DND-41 (cell line): ENCODE measurements at regions not wholly inside any gene's neighbourhood (a gene's known extent, or its start where the extent isn't known, plus 50 kb on each side); places are given as distances from the start of the nearest gene placed in this dataset.

ENCODE experiments used
- ATAC-seq: fragments of 200-7000 bp; cut with Tn5 transposase; 3 replicates; pipeline ENCODE4 v1.9.1; 2021; ENCODE audit warnings: low read depth; ENCODE audit not compliant: insufficient read depth
- DNase-seq: peaks from one replicate; pipeline ENCODE4 v3.0.0-alpha.2; 2020
- H2AFZ ChIP-seq: 2 replicates; pipeline ENCODE4 v1.6.0; 2012; ENCODE audit warnings: low read depth, low read length
- H3K27ac ChIP-seq: 2 replicates; pipeline ENCODE4 v1.5.1; 2012; ENCODE audit warnings: low read length, inconsistent platforms
- H3K27me3 ChIP-seq: fragments of 200-600 bp; sonication (generic); 2 replicates; pipeline ENCODE4 v1.6.0; 2012; ENCODE audit warnings: low read length, mild to moderate bottlenecking, inconsistent platforms; ENCODE audit not compliant: insufficient read depth, poor library complexity
- H3K36me3 ChIP-seq: 2 replicates; pipeline ENCODE4 v1.5.1; 2012; ENCODE audit warnings: low read length, inconsistent platforms; ENCODE audit not compliant: insufficient read depth
- H3K4me1 ChIP-seq: 2 replicates; pipeline ENCODE4 v1.5.1; 2012; ENCODE audit warnings: mild to moderate bottlenecking, low read length; ENCODE audit not compliant: insufficient read depth
- H3K4me2 ChIP-seq: 2 replicates; pipeline ENCODE4 v1.6.0; 2012; ENCODE audit warnings: mild to moderate bottlenecking, moderate library complexity, low read length, inconsistent platforms; ENCODE audit not compliant: insufficient read depth
- H3K4me3 ChIP-seq, 2 experiments: fragments of 200-600 bp in 1 of 2; shearing (Covaris generic) in 1 of 2; 2 replicates each; pipeline ENCODE4 v1.5.1; 2012 to 2016; ENCODE audit warnings: inconsistent platforms in 2 of 2, low read length in 2 of 2, mild to moderate bottlenecking in 2 of 2, low read depth in 1 of 2, moderate library complexity in 1 of 2
- H3K79me2 ChIP-seq: 2 replicates; pipeline ENCODE4 v1.6.0; 2012; ENCODE audit warnings: low read length, inconsistent platforms; ENCODE audit not compliant: insufficient read depth
- H3K9ac ChIP-seq: 2 replicates; pipeline ENCODE4 v1.6.0; 2012; ENCODE audit warnings: low read depth, mild to moderate bottlenecking, inconsistent platforms, low read length, moderate library complexity
- H3K9me3 ChIP-seq: 2 replicates; pipeline ENCODE4 v1.5.1; 2012; ENCODE audit warnings: low read length, moderate library complexity, mild to moderate bottlenecking, inconsistent platforms; ENCODE audit not compliant: insufficient read depth, severe bottlenecking
- H4K20me1 ChIP-seq: 2 replicates; pipeline ENCODE4 v1.6.0; 2012; ENCODE audit warnings: low read length; ENCODE audit not compliant: insufficient read depth
- CTCF ChIP-seq: IDR thresholded peaks from 2 replicates; pipeline ENCODE4 v1.5.1; 2012; ENCODE audit warnings: borderline replicate concordance, low read length, moderate library complexity, mild to moderate bottlenecking; ENCODE audit not compliant: poor library complexity, severe bottlenecking; ENCODE audit errors: extremely low read depth
- EZH2 ChIP-seq: IDR thresholded peaks from 3 replicates; pipeline ENCODE4 v1.6.1; 2012; ENCODE audit warnings: borderline replicate concordance, low read depth, mild to moderate bottlenecking, moderate library complexity, low read length, inconsistent platforms; ENCODE audit not compliant: severe bottlenecking

GRCh38 chr22:47392054-47392347 is 629.6 kb downstream of the TBC1D22A start:
- H3K4me3 ChIP-seq, result no peak overlapping the region
- no peak for ATAC-seq
- H3K9ac ChIP-seq, result no peak overlapping the region
- H3K79me2 ChIP-seq, result no peaks in the 10 kb centered on the region
- no peaks in the 10 kb centered on the region for H3K27me3 ChIP-seq
- DNase-seq, result no peak
- H3K4me1 ChIP-seq, result no peaks in the 10 kb centered on the region
- H2AFZ ChIP-seq, result no peak overlapping the region
- H3K27ac ChIP-seq, result no peak overlapping the region
- H4K20me1 ChIP-seq, result peaks cover 6% of the 10 kb centered on the region; the same call in 1 of the 2 replicates
- no peaks in the 10 kb centered on the region for H3K9me3 ChIP-seq
- H3K4me2 ChIP-seq, result no peak overlapping the region
- no peak for TF ChIP-seq CTCF
- H3K36me3 ChIP-seq, result no peaks in the 10 kb centered on the region

GRCh38 chr22:47391169-47392053 is 629.0 kb downstream of the TBC1D22A start:
- no peaks in the 10 kb centered on the region for H3K4me1 ChIP-seq
- ATAC-seq (no peak), DNase-seq (no peak)
- no peaks in the 10 kb centered on the region for H3K27me3 ChIP-seq
- H4K20me1 ChIP-seq, result peaks cover 6% of the 10 kb centered on the region; the same call in 1 of the 2 replicates
- no peaks in the 10 kb centered on the region for H3K9me3 ChIP-seq
- no peaks in the 10 kb centered on the region for H3K79me2 ChIP-seq
- H2AFZ ChIP-seq, result no peak overlapping the region
- TF ChIP-seq CTCF (no peak), EZH2 (no peak)
- H3K9ac ChIP-seq, result no peak overlapping the region
- H3K4me2 ChIP-seq, result no peak overlapping the region
- H3K27ac ChIP-seq, result no peak overlapping the region
- H3K4me3 ChIP-seq, result no peak overlapping the region
- no peaks in the 10 kb centered on the region for H3K36me3 ChIP-seq

DNA sequence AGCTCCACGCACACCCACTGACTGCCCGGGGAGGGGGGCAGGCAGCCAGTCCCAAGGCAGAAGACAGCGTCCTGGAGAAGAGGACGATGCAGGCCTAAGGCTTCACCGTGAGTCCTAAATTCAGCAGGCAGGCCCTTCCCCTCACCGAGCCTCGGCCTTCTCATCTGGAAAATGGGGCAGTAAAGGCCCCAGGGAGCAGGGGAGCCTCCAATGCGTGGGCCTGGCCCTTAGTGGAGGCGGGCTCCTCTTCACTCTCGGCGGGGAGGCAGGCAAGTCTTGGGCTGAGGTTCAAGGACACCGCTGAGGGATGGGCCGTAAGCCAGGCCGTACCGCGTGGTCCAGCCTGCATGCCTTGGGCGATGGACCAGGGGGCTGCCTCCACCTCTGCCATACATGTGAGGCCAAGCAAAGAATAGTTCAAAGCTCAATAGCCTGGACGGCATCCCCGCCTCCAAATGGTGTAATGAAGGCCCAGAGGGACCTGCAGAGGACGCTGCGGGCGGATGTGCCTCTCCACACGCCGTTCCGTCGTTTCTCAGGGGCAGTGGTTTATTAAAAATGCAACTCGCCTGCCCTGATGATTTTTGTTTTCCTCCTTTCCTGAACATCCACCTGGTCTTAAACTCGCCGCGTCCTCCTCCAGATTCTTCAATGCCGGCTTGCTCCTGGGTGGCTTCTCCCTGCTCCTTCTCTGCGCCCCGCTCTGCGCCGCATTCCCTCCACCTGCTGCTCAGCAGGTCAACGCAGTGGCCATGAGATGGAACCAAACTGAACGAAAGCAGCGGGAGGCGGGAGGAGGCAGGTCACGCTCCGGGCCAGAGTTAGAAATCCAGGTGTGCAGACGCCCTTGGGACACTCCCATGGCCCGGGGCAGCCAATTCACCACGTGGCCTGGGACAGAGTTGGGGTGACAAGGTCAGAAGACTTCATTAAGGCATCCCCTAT is 627.8 kb downstream of the TBC1D22A start:
- no peak overlapping the region for H3K4me3 ChIP-seq
- no peak overlapping the region for H3K27ac ChIP-seq
- ATAC-seq, result no peak
- peaks cover 2% of the 10 kb centered on the region for H3K27me3 ChIP-seq
- TF ChIP-seq CTCF (no peak), EZH2 (no peak)
- no peak overlapping the region for H2AFZ ChIP-seq
- H3K4me1 ChIP-seq, result no peaks in the 10 kb centered on the region
- H3K4me2 ChIP-seq, result no peak overlapping the region
- H3K36me3 ChIP-seq, result no peaks in the 10 kb centered on the region
- H3K79me2 ChIP-seq, result no peaks in the 10 kb centered on the region
- no peak for DNase-seq
- peaks cover 2% of the 10 kb centered on the region; the same call in 1 of the 2 replicates for H4K20me1 ChIP-seq
- H3K9me3 ChIP-seq, result no peaks in the 10 kb centered on the region
- no peak overlapping the region for H3K9ac ChIP-seq
